ENCODE measurements at regions not wholly inside any gene's neighbourhood (a gene's known extent, or its start where the extent isn't known, plus 50 kb on each side); places are given as distances from the start of the nearest gene placed in this dataset.

DNA sequence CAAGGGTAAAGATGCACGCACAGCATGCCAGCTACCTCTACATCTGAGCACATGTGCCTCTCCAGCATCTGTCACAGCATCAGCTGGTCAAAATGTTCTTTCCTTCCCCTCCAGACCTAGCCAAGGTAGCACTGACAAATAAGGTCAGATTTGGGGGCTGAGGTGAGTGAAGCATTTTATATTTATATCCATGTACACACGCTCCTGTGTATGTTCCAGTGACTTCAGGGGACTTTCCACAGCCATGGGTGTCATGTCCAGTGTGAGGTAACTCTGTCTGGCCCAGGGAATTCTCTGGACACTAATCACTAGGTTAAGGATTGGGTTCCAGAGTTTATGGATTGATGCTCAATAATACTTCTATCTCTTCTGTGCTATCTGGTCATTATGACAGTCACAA lies 165.2 kb upstream of the TP63 start:
- Histone ChIP-seq H3K4me3 (ENCODE audit: low read length) (no peak overlapping the region), H3K9me2 (ENCODE audit: insufficient read depth, low read length) (no peaks in the 10 kb centered on the region), H3K36me3 (ENCODE audit: insufficient read depth, low read length) (no peaks in the 10 kb centered on the region), H3K27me3 (ENCODE audit: insufficient read depth, low read depth, low read length) (no peaks in the 10 kb centered on the region), H3K4me2 (ENCODE audit: low read length) (no peak overlapping the region), H3K27ac (ENCODE audit: low read length) (no peak overlapping the region), H4K20me1 (ENCODE audit: insufficient read depth) (no peaks in the 10 kb centered on the region), H3K9ac (ENCODE audit: low read length) (no peak overlapping the region), H3F3A (ENCODE audit: insufficient read depth, low read length, poor library complexity, severe bottlenecking) (no peaks in the 10 kb centered on the region), H3K9me3 (ENCODE audit: low read length) (no peaks in the 10 kb centered on the region), H2AFZ (ENCODE audit: low read depth, low read length) (no peak overlapping the region), H3K79me2 (replicated peaks; ENCODE audit: insufficient read depth, low read length) (no peaks in the 10 kb centered on the region)
- TF ChIP-seq MXI1 (conservative IDR thresholded peaks at IDR 0.05; ENCODE audit: poor library complexity, severe bottlenecking) (no peak), POLR2AphosphoS5 (IDR thresholded peaks at IDR 0.05) (no peak), SMC3 (conservative IDR thresholded peaks at IDR 0.05; ENCODE audit: poor library complexity) (no peak), EZH2 (IDR thresholded peaks at IDR 0.05; ENCODE audit: borderline replicate concordance, insufficient read depth, low read length, poor library complexity, severe bottlenecking) (no peak), TAF1 (IDR thresholded peaks at IDR 0.05; ENCODE audit: low read depth) (no peak), RAD21 (conservative IDR thresholded peaks at IDR 0.05) (no peak), EP300 (conservative IDR thresholded peaks at IDR 0.05; ENCODE audit: poor library complexity, severe bottlenecking) (no peak)
- TF ChIP-seq, protein P1, sequence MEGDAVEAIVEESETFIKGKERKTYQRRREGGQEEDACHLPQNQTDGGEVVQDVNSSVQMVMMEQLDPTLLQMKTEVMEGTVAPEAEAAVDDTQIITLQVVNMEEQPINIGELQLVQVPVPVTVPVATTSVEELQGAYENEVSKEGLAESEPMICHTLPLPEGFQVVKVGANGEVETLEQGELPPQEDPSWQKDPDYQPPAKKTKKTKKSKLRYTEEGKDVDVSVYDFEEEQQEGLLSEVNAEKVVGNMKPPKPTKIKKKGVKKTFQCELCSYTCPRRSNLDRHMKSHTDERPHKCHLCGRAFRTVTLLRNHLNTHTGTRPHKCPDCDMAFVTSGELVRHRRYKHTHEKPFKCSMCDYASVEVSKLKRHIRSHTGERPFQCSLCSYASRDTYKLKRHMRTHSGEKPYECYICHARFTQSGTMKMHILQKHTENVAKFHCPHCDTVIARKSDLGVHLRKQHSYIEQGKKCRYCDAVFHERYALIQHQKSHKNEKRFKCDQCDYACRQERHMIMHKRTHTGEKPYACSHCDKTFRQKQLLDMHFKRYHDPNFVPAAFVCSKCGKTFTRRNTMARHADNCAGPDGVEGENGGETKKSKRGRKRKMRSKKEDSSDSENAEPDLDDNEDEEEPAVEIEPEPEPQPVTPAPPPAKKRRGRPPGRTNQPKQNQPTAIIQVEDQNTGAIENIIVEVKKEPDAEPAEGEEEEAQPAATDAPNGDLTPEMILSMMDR (IDR thresholded peaks at IDR 0.05; ENCODE audit: poor library complexity, severe bottlenecking) = no peak
- TF ChIP-seq, protein P2, sequence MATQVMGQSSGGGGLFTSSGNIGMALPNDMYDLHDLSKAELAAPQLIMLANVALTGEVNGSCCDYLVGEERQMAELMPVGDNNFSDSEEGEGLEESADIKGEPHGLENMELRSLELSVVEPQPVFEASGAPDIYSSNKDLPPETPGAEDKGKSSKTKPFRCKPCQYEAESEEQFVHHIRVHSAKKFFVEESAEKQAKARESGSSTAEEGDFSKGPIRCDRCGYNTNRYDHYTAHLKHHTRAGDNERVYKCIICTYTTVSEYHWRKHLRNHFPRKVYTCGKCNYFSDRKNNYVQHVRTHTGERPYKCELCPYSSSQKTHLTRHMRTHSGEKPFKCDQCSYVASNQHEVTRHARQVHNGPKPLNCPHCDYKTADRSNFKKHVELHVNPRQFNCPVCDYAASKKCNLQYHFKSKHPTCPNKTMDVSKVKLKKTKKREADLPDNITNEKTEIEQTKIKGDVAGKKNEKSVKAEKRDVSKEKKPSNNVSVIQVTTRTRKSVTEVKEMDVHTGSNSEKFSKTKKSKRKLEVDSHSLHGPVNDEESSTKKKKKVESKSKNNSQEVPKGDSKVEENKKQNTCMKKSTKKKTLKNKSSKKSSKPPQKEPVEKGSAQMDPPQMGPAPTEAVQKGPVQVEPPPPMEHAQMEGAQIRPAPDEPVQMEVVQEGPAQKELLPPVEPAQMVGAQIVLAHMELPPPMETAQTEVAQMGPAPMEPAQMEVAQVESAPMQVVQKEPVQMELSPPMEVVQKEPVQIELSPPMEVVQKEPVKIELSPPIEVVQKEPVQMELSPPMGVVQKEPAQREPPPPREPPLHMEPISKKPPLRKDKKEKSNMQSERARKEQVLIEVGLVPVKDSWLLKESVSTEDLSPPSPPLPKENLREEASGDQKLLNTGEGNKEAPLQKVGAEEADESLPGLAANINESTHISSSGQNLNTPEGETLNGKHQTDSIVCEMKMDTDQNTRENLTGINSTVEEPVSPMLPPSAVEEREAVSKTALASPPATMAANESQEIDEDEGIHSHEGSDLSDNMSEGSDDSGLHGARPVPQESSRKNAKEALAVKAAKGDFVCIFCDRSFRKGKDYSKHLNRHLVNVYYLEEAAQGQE (IDR thresholded peaks at IDR 0.05; ENCODE audit: borderline replicate concordance) = no peak

DNA sequence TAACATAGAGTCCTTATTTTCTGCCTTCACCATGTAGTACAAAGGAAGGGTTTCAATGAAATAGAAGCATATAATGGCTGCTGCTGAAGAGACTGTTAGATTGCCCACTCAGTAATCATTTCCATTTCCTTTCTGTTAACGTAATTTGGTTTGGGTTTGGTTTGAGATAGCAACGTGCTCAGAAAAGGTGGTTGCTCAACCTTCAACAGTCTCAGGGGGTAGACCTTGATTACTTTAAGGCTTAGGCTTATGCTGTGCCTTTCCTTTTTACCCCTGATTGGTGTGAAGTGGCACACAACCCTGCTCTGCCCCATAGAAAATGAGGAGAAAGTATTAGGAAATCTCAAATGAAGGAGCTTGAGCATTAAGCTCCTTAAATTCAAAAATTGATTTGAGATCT lies 163.7 kb upstream of the TP63 start:
- H4K20me1 ChIP-seq (ENCODE audit: insufficient read depth) = no peaks in the 10 kb centered on the region

More for the DNA sequence above, 163.7 kb upstream of the TP63 start:
- Histone ChIP-seq H3K27me3 (ENCODE audit: insufficient read depth, low read depth, low read length) (no peaks in the 10 kb centered on the region), H3K9ac (ENCODE audit: low read length) (no peak overlapping the region), H3K4me3 (ENCODE audit: low read length) (no peak overlapping the region), H3K9me3 (ENCODE audit: low read length) (no peaks in the 10 kb centered on the region), H2AFZ (ENCODE audit: low read depth, low read length) (no peak overlapping the region), H3K27ac (ENCODE audit: low read length) (no peak overlapping the region), H3K79me2 (replicated peaks; ENCODE audit: insufficient read depth, low read length) (no peaks in the 10 kb centered on the region), H3K36me3 (ENCODE audit: insufficient read depth, low read length) (no peaks in the 10 kb centered on the region), H3F3A (ENCODE audit: insufficient read depth, low read length, poor library complexity, severe bottlenecking) (no peaks in the 10 kb centered on the region), H3K4me2 (ENCODE audit: low read length) (no peak overlapping the region), H3K9me2 (ENCODE audit: insufficient read depth, low read length) (no peaks in the 10 kb centered on the region)
- TF ChIP-seq SMC3 (conservative IDR thresholded peaks at IDR 0.05; ENCODE audit: poor library complexity) (no peak), TAF1 (IDR thresholded peaks at IDR 0.05; ENCODE audit: low read depth) (no peak), RAD21 (conservative IDR thresholded peaks at IDR 0.05) (no peak), EP300 (conservative IDR thresholded peaks at IDR 0.05; ENCODE audit: poor library complexity, severe bottlenecking) (no peak), POLR2AphosphoS5 (IDR thresholded peaks at IDR 0.05) (no peak), EZH2 (IDR thresholded peaks at IDR 0.05; ENCODE audit: borderline replicate concordance, insufficient read depth, low read length, poor library complexity, severe bottlenecking) (no peak), MXI1 (conservative IDR thresholded peaks at IDR 0.05; ENCODE audit: poor library complexity, severe bottlenecking) (no peak)
- TF ChIP-seq, protein P1 (IDR thresholded peaks at IDR 0.05; ENCODE audit: poor library complexity, severe bottlenecking) = no peak
- TF ChIP-seq, protein P2 (IDR thresholded peaks at IDR 0.05; ENCODE audit: borderline replicate concordance) = no peak
